Adrenal gland (tissue), 5 donors: ENCODE measurements at regions not wholly inside any gene's neighbourhood (a gene's known extent, or its start where the extent isn't known, plus 50 kb on each side); places are given as distances from the start of the nearest gene placed in this dataset.

ENCODE experiments used
- CTCF ChIP-seq, 6 experiments: fragments of 450-650 bp in 4 of 6; fragments of 200-600 bp in 2 of 6; sonication (generic) in 1 of 6; IDR thresholded peaks; 1 replicate in 5 of 6; 2 replicates in 1 of 6; pipeline versions ENCODE4 v1.5.1 to v1.8.0; 2016 to 2021; ENCODE audit warnings: antibody characterized with exemption in 6 of 6, mild to moderate bottlenecking in 2 of 6, moderate library complexity in 1 of 6
- POLR2A ChIP-seq, 2 donors: fragments of 450-650 bp; IDR thresholded peaks; one replicate each; pipeline ENCODE4 v1.6.1; 2017; ENCODE audit warnings: antibody characterized with exemption in 2 of 2, mild to moderate bottlenecking in 2 of 2, moderate library complexity in 1 of 2
- donor health status: DM: no; HTN: no; CAD: no.

- no peak for TF ChIP-seq POLR2A (IDR thresholded peaks at IDR 0.05)
- no peak for TF ChIP-seq CTCF (IDR thresholded peaks at IDR 0.05)
Observed at GRCh38 chr9:2506321-2506720, 115.3 kb upstream of the VLDLR start.
